ENCODE measurements at regions not wholly inside any gene's neighbourhood (a gene's known extent, or its start where the extent isn't known, plus 50 kb on each side); places are given as distances from the start of the nearest gene placed in this dataset.

GRCh38 chr2:41486948-41487347 lies 560.9 kb upstream of the PKDCC start:
- TF ChIP-seq FOXA1 (IDR thresholded peaks at IDR 0.05) (no peak), CTCF (IDR thresholded peaks at IDR 0.05; ENCODE audit: low read depth, low read length, missing input control) (no peak), MAX (IDR thresholded peaks at IDR 0.05) (no peak), EGR1 (IDR thresholded peaks at IDR 0.05; ENCODE audit: low read depth in 2 of 2) (no peak)
